PC-9 (cell line): ENCODE measurements at regions not wholly inside any gene's neighbourhood (a gene's known extent, or its start where the extent isn't known, plus 50 kb on each side); places are given as distances from the start of the nearest gene placed in this dataset.
"Not testable (repeated sequence)": the region's sequence is repeated elsewhere in the genome, so short reads cannot be mapped to it uniquely, and the experiment has no call there.

ENCODE experiments used
- EZH2 ChIP-seq: fragments of 200-600 bp; sonication (generic); IDR thresholded peaks from 2 replicates; pipeline ENCODE4 v1.8.0; 2017; ENCODE audit warnings: antibody characterized with exemption, low read depth
- TF ChIP-seq, protein P1 (sequence below): fragments of 200-600 bp; sonication (generic); conservative IDR thresholded peaks from 2 replicates; pipeline ENCODE4 v1.6.1; 2017; ENCODE audit warnings: mixed run types, antibody characterized with exemption, mild to moderate bottlenecking, moderate library complexity

DNA sequence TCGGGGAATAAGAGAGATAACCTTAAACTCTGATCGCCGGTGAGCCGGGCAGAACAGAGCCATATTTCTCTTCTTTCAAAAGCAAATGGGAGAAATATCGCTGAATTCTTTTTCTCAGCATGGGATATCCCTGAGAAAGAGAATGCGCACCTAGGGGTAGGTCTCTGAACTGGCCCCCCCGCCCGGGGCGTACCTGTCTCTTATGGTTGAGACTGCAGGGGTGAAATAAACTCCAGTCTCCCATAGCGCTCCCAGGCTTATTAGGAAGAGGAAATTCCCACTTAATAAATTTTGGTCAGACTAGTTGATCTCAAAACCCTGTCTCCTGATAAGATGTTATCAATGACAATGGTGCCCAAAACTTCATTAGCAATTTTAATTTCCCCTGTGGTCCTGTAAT, 58.8 kb upstream of the ADAMTS5 start:
- TF ChIP-seq, protein P1, sequence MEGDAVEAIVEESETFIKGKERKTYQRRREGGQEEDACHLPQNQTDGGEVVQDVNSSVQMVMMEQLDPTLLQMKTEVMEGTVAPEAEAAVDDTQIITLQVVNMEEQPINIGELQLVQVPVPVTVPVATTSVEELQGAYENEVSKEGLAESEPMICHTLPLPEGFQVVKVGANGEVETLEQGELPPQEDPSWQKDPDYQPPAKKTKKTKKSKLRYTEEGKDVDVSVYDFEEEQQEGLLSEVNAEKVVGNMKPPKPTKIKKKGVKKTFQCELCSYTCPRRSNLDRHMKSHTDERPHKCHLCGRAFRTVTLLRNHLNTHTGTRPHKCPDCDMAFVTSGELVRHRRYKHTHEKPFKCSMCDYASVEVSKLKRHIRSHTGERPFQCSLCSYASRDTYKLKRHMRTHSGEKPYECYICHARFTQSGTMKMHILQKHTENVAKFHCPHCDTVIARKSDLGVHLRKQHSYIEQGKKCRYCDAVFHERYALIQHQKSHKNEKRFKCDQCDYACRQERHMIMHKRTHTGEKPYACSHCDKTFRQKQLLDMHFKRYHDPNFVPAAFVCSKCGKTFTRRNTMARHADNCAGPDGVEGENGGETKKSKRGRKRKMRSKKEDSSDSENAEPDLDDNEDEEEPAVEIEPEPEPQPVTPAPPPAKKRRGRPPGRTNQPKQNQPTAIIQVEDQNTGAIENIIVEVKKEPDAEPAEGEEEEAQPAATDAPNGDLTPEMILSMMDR, result not testable (repeated sequence)
- TF ChIP-seq EZH2, result not testable (repeated sequence)
